Heart left ventricle (tissue), 16 donors: ENCODE measurements at regions not wholly inside any gene's neighbourhood (a gene's known extent, or its start where the extent isn't known, plus 50 kb on each side); places are given as distances from the start of the nearest gene placed in this dataset.

Experiments used
- ATAC-seq, 4 donors: fragments of 200-7000 bp; cut with Tn5 transposase; one replicate each; pipeline ENCODE4 v1.9.1; 2020 to 2022; ENCODE audit warnings: moderate library complexity in 4 of 4, mild to moderate bottlenecking in 3 of 4, moderate number of reproducible peaks in 1 of 4
- DNase-seq, 5 donors: peaks; one replicate each; pipeline ENCODE4 v3.0.0-alpha.2; 2020
- H3K27ac ChIP-seq, 12 donors: fragments of 200-600 bp; sonication (generic) in 4 of 12; one replicate each; pipeline versions ENCODE4 v1.5.0 to v1.8.0; 2016 to 2022; ENCODE audit warnings: mild to moderate bottlenecking in 2 of 12
- H3K27me3 ChIP-seq, 9 donors: fragments of 200-600 bp; sonication (generic) in 2 of 9; one replicate each; pipeline versions ENCODE4 v1.5.1 to v1.8.0; 2016 to 2022; ENCODE audit warnings: mild to moderate bottlenecking in 3 of 9
- H3K36me3 ChIP-seq, 9 donors: fragments of 200-600 bp; sonication (generic) in 2 of 9; one replicate each; pipeline versions ENCODE4 v1.5.0 to v1.8.0; 2018 to 2022; ENCODE audit warnings: mild to moderate bottlenecking in 2 of 9
- H3K4me1 ChIP-seq, 12 donors: fragments of 200-600 bp; sonication (generic) in 4 of 12; one replicate each; pipeline versions ENCODE4 v1.5.0 to v1.8.0; 2016 to 2022; ENCODE audit warnings: mild to moderate bottlenecking in 3 of 12
- H3K4me3 ChIP-seq, 12 donors: fragments of 200-600 bp; sonication (generic) in 4 of 12; one replicate each; pipeline versions ENCODE4 v1.5.0 to v1.8.0; 2017 to 2022; ENCODE audit warnings: mild to moderate bottlenecking in 9 of 12, moderate library complexity in 4 of 12
- H3K9me3 ChIP-seq, 12 donors: fragments of 200-600 bp; sonication (generic) in 4 of 12; one replicate each; pipeline versions ENCODE4 v1.5.0 to v1.8.0; 2016 to 2022; ENCODE audit warnings: mild to moderate bottlenecking in 1 of 12
- POLR2A ChIP-seq, 2 donors: fragments of 450-650 bp; IDR thresholded peaks; one replicate each; pipeline ENCODE4 v1.6.1; 2017; ENCODE audit warnings: antibody characterized with exemption in 2 of 2, mild to moderate bottlenecking in 2 of 2, moderate library complexity in 2 of 2
- WGBS, 4 donors: extraction: QIAGEN DNeasy Blood & Tissue Kit in 2 of 4; methylation state at CpG; one replicate each; pipeline versions ENCODE4 v1.1.5 to v1.1.7; 2013 to 2018; 5-methylcytosine and 5-hydroxymethylcytosine counted together
- intact Hi-C, 10 donors: fragments of 100-400 bp; cut with DNase I; formaldehyde crosslinking; loops; one replicate each; pipeline versions ENCODE4 v1.11.1 to v1.14.2; 2022
- TF ChIP-seq, protein P1 (sequence below), 12 donors: fragments of 200-600 bp; sonication (generic) in 4 of 12; IDR thresholded peaks; one replicate each; pipeline versions ENCODE4 v1.5.0 to v1.8.0; 2018 to 2022; ENCODE audit warnings: antibody characterized with exemption in 12 of 12, mild to moderate bottlenecking in 5 of 12
- donor health status: ischemic (EF 13 %, LVEDD 7.1; RV severe dilation, severe dysfunction).
- donor health status: healthy with polysubstance abuse.
- donor health status: DM: no; HTN: yes; CAD: no.
- donor health status: DM: no; HTN: no; CAD: no.
- donor health status: ischemic (EF 25% LVEDD 6.9; RV normal size, moderate dysfunction).
- donor health status: ischemic (EF 25% LVEDD 5.7; RV mildly dilated, moderate dysfunction).
- donor health status: healthy.
- donor health status: DM: yes; HTN: yes; CAD: no.
- donor health status: ischemic (EF 35%, LVEDD 5.7; RV mildly dilated, moderate dysfunction).
- donor health status: nonischemic (EF 11% LVEDD 7.7; RV severe dilation, severe dysfunction).
- donor health status: DM: yes; HTN: yes; CAD: no.
- donor health status: PGD.
- donor health status: ischemic (EF 29% LVEDD 5.4; RV normal size, mild dysfunction).
- donor health status: nonischemic (EF 23%, LVEDD 6.1; RV moderate dilation, normal function).

DNA sequence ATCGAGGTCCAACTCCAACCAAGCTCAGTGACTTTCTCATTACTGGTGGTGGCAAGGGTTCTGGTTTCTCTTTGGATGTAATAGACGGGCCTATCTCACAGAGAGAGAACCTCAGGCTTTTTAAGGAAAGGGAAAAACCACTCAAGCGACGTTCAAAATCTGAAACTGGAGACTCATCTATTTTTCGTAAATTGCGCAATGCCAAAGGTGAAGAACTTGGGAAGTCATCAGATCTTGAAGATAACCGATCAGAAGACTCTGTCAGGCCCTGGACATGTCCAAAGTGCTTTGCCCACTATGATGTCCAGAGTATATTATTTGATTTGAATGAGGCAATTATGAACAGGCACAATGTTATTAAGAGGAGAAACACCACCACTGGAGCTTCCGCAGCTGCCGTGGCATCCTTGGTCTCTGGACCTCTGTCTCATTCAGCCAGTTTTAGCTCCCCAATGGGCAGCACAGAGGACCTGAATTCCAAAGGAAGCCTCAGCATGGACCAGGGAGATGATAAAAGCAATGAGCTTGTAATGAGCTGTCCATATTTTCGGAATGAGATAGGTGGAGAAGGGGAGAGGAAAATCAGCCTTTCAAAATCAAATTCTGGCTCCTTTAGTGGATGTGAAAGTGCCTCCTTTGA lies 343.5 kb upstream of the RGS6 start:
- Histone ChIP-seq H3K27me3 (no peaks in the 10 kb centered on the region), H3K9me3 (no peaks in the 10 kb centered on the region), H3K36me3 (no peaks in the 10 kb centered on the region), H3K4me1 (peaks cover 0 to 32% (median 10%) of the 10 kb centered on the region in 12 donors), H3K27ac (no peak overlapping the region), H3K4me3 (no peak overlapping the region)
- no peak for TF ChIP-seq POLR2A (IDR thresholded peaks at IDR 0.05)
- TF ChIP-seq, protein P1, sequence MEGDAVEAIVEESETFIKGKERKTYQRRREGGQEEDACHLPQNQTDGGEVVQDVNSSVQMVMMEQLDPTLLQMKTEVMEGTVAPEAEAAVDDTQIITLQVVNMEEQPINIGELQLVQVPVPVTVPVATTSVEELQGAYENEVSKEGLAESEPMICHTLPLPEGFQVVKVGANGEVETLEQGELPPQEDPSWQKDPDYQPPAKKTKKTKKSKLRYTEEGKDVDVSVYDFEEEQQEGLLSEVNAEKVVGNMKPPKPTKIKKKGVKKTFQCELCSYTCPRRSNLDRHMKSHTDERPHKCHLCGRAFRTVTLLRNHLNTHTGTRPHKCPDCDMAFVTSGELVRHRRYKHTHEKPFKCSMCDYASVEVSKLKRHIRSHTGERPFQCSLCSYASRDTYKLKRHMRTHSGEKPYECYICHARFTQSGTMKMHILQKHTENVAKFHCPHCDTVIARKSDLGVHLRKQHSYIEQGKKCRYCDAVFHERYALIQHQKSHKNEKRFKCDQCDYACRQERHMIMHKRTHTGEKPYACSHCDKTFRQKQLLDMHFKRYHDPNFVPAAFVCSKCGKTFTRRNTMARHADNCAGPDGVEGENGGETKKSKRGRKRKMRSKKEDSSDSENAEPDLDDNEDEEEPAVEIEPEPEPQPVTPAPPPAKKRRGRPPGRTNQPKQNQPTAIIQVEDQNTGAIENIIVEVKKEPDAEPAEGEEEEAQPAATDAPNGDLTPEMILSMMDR (IDR thresholded peaks at IDR 0.05), result no peak
- intact Hi-C loops, result no loop called here
- 96 to 98% (median 97%) methylated on average over 10 of the region's 10 CpGs for WGBS, 4 donors
- DNase-seq, result no peak
- ATAC-seq, result no peak

DNA sequence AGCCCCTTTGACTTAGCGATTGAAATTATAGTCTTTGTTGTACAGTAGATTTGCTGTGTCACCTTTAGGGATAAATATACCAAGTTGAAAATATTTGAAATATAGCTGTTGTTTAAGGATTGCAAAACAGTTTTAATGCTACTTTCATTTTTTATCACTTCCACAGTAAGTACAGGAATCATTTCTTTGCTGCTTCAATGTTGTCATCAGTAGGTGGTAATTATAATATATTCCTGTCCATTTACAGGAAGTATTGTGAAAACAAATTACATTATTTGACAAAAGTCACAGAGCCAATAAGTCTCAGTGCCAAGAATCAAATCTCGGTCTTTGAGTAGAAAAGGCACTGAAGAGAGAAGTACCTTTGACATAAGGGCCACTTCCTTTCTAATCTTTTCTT lies 342.6 kb upstream of the RGS6 start:
- TF ChIP-seq POLR2A (IDR thresholded peaks at IDR 0.05), result no peak
- TF ChIP-seq, protein P1 (IDR thresholded peaks at IDR 0.05), result no peak
- DNase-seq (no peak), ATAC-seq (no peak)
- Histone ChIP-seq H3K27ac (no peak overlapping the region), H3K4me3 (no peak overlapping the region), H3K36me3 (no peaks in the 10 kb centered on the region), H3K4me1 (peaks cover 0 to 32% (median 10%) of the 10 kb centered on the region in 12 donors), H3K9me3 (no peaks in the 10 kb centered on the region), H3K27me3 (no peaks in the 10 kb centered on the region)
- intact Hi-C loops, result no loop called here
- WGBS, 4 donors, result 85 to 89% (median 88%) methylated on average over 2 of the region's 2 CpGs

DNA sequence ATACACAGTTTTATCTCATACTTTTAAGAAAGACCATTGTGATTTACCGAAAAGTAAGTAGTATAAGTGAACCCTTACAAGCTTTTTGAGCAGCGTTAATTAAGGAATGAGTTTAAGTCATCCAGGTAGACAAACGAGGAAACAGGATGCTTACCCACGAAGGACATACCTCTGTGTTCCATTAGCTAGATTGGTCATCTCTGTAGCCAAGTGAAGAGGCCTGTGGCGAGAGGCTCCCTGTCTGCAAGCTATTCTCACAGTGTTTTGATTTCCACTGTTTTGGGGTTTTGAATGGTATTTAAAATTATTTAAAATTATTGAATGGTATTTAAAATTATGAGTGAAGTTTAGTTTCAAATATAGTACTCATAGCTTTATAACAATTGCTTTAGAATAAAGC lies 342.1 kb upstream of the RGS6 start:
- intact Hi-C loops, result no loop called here
- TF ChIP-seq, protein P1 (IDR thresholded peaks at IDR 0.05), result no peak
- no peak for TF ChIP-seq POLR2A (IDR thresholded peaks at IDR 0.05)
- Histone ChIP-seq H3K27me3 (no peaks in the 10 kb centered on the region), H3K36me3 (no peaks in the 10 kb centered on the region), H3K27ac (no peak overlapping the region), H3K9me3 (no peaks in the 10 kb centered on the region), H3K4me1 (peaks cover 0 to 32% (median 10%) of the 10 kb centered on the region in 12 donors), H3K4me3 (no peak overlapping the region)
- ATAC-seq (no peak), DNase-seq (no peak)
- WGBS, 4 donors, result 90 to 97% (median 93%) methylated on average over 5 of the region's 5 CpGs

DNA sequence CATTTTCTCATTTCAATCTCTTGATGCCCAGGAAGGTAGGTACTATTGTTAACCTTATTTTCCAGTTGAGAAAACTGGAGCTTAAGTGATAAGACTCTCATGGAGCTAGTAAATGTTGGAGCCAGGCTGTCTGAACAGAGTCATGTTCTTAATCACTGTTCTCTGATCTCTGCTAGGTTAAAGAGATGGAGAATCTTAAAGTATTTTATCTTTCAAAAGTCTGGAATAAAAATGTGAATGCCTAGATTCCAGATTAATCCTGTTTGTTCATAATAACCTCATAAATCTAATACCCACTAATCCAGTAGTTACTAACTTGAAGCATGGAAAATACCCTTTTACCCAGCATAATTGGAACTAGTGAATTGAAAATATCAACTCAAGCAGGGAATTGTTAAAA lies 341.0 kb upstream of the RGS6 start:
- Histone ChIP-seq H3K4me3 (no peak overlapping the region), H3K27ac (no peak overlapping the region), H3K27me3 (no peaks in the 10 kb centered on the region), H3K4me1 (peaks cover 0 to 24% (median 5%) of the 10 kb centered on the region in 12 donors), H3K36me3 (no peaks in the 10 kb centered on the region), H3K9me3 (no peaks in the 10 kb centered on the region)
- TF ChIP-seq POLR2A (IDR thresholded peaks at IDR 0.05), result no peak
- TF ChIP-seq, protein P1 (IDR thresholded peaks at IDR 0.05), result no peak
- DNase-seq (no peak), ATAC-seq (no peak)
- intact Hi-C loops, result no loop called here
